ENCODE measurements at regions not wholly inside any gene's neighbourhood (a gene's known extent, or its start where the extent isn't known, plus 50 kb on each side); places are given as distances from the start of the nearest gene placed in this dataset.
"Not testable (repeated sequence)": the region's sequence is repeated elsewhere in the genome, so short reads cannot be mapped to it uniquely, and the experiment has no call there.

DNA sequence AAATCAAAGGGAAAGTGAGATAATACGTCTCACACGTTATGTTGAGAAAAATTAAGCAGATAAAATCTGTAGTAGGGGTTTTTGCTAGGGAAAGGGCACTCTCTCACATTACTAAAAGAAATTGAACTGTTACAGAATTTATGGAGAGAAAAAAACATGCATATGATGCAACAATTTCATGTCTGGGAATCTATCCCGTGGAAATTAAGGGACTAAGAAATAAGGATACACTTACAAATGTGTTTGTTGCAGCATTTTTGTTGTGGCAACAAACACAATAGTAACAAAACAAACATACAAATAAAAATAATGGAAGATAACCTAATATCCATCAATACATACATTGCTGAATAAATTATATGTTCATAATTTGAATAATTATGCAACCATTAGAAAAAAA is 96.3 kb upstream of the ZBED5 start:
- 87% methylated on average over 3 of the region's 3 CpGs for WGBS
- no peak for DNase-seq (ENCODE audit: extremely low spot score)
- TF ChIP-seq POLR2A (IDR thresholded peaks at IDR 0.05; ENCODE audit: low read depth) (no peak), POLR2AphosphoS5 (IDR thresholded peaks at IDR 0.05) (no peak), EP300 (IDR thresholded peaks at IDR 0.05) (no peak)
- TF ChIP-seq, protein P1, sequence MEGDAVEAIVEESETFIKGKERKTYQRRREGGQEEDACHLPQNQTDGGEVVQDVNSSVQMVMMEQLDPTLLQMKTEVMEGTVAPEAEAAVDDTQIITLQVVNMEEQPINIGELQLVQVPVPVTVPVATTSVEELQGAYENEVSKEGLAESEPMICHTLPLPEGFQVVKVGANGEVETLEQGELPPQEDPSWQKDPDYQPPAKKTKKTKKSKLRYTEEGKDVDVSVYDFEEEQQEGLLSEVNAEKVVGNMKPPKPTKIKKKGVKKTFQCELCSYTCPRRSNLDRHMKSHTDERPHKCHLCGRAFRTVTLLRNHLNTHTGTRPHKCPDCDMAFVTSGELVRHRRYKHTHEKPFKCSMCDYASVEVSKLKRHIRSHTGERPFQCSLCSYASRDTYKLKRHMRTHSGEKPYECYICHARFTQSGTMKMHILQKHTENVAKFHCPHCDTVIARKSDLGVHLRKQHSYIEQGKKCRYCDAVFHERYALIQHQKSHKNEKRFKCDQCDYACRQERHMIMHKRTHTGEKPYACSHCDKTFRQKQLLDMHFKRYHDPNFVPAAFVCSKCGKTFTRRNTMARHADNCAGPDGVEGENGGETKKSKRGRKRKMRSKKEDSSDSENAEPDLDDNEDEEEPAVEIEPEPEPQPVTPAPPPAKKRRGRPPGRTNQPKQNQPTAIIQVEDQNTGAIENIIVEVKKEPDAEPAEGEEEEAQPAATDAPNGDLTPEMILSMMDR (IDR thresholded peaks at IDR 0.05) = no peak
- Histone ChIP-seq H3K27ac (replicated peaks in 1 of 4) (no peak overlapping the region), H3K27me3 (no peaks in the 10 kb centered on the region), H3K9me3 (no peaks in the 10 kb centered on the region), H3K36me3 (no peaks in the 10 kb centered on the region), H3K4me1 (no peaks in the 10 kb centered on the region), H3K4me3 (no peak overlapping the region)
- intact Hi-C loops (cut with DNase I) = no loop called here

DNA sequence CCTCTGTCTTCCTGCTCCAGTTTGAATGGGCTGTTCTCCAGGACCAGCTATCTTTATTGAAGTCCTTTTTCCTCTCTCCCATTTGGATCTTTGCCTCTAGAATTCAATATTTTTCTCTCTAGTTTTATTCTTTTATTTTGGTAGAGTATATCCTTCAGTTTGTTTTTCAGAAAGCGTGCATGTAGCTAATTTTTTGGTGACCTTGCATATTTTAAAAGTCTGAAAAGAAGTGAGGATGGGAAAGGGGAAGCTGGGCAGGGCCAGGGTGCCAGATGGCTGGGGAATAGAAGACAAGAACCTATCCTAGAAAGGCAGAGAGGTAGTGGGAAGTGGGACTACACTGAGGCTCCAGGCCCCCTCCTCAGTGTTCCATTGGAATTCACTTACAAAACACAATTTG is 95.0 kb upstream of the ZBED5 start:
- TF ChIP-seq POLR2AphosphoS5 (IDR thresholded peaks at IDR 0.05) (no peak), EP300 (IDR thresholded peaks at IDR 0.05) (no peak), POLR2A (IDR thresholded peaks at IDR 0.05; ENCODE audit: low read depth) (no peak)
- TF ChIP-seq, protein P1 (IDR thresholded peaks at IDR 0.05) = no peak
- no peak for DNase-seq (ENCODE audit: extremely low spot score)
- Histone ChIP-seq H3K36me3 (no peaks in the 10 kb centered on the region), H3K27me3 (no peaks in the 10 kb centered on the region), H3K4me1 (no peaks in the 10 kb centered on the region), H3K4me3 (no peak overlapping the region), H3K27ac (replicated peaks in 1 of 4) (no peak overlapping the region), H3K9me3 (no peaks in the 10 kb centered on the region)
- intact Hi-C loops (cut with DNase I) = no loop called here
- 46% methylated on average over 1 of the region's 1 CpG for WGBS

DNA sequence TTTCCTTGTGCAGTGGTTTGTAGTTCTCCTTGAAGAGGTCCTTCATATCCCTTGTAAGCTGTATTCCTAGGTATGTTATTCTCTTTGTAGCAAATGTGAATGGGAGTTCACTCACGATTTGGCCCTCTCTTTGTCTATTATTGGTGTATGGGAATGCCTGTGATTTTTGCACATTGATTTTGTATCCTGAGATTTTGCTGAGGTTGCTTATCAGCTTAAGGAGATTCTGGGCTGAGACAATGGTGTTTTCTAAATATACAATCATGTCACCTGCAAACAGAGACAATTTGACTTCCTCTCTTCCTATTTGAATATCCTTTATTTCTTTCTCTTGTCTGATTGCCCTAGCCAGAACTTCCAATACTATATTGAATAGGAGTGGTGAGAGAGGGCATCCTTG is 90.1 kb upstream of the ZBED5 start:
- H3K36me3 ChIP-seq; H3K27me3 ChIP-seq; H3K27ac ChIP-seq (replicated peaks in 1 of 4); intact Hi-C loops (cut with DNase I); H3K9me3 ChIP-seq; DNase-seq (ENCODE audit: extremely low spot score); H3K4me3 ChIP-seq: not testable (repeated sequence)
- WGBS = 89% methylated on average over 1 of the region's 1 CpG
- H3K4me1 ChIP-seq = peaks cover 5 to 25% (median 8%) of the 10 kb centered on the region in 4 donors

GRCh38 chr11:10946072-10946471 is 88.2 kb upstream of the ZBED5 start:
- Histone ChIP-seq H3K4me1 (peaks cover 5 to 33% (median 11%) of the 10 kb centered on the region in 4 donors), H3K27me3 (no peaks in the 10 kb centered on the region), H3K27ac (replicated peaks in 1 of 4) (no peak overlapping the region), H3K9me3 (no peaks in the 10 kb centered on the region), H3K4me3 (no peak overlapping the region), H3K36me3 (no peaks in the 10 kb centered on the region)
- intact Hi-C loops (cut with DNase I) = no loop called here
- TF ChIP-seq EP300 (IDR thresholded peaks at IDR 0.05) (no peak), POLR2AphosphoS5 (IDR thresholded peaks at IDR 0.05) (no peak), POLR2A (IDR thresholded peaks at IDR 0.05; ENCODE audit: low read depth) (no peak)
- TF ChIP-seq, protein P1 (IDR thresholded peaks at IDR 0.05) = no peak
- 92% methylated on average over 1 of the region's 1 CpG for WGBS
- no peak for DNase-seq (ENCODE audit: extremely low spot score)

GRCh38 chr11:10945196-10945595 is 87.3 kb upstream of the ZBED5 start:
- TF ChIP-seq EP300 (IDR thresholded peaks at IDR 0.05) = no peak
- H3K27me3 ChIP-seq = no peaks in the 10 kb centered on the region
- DNase-seq (ENCODE audit: extremely low spot score) = no peak
- H3K4me3 ChIP-seq = no peak overlapping the region
- H3K27ac ChIP-seq (replicated peaks in 1 of 4) = no peak overlapping the region
- intact Hi-C loops (cut with DNase I) = no loop called here
- no peaks in the 10 kb centered on the region for H3K9me3 ChIP-seq
- WGBS = 52% methylated on average over 2 of the region's 2 CpGs
- no peaks in the 10 kb centered on the region for H3K36me3 ChIP-seq
- peaks cover 5 to 33% (median 11%) of the 10 kb centered on the region in 4 donors for H3K4me1 ChIP-seq

- H3K27ac ChIP-seq (replicated peaks in 1 of 4) = no peak overlapping the region
- H3K36me3 ChIP-seq = no peaks in the 10 kb centered on the region
- H3K4me3 ChIP-seq = no peak overlapping the region
- no peak for DNase-seq (ENCODE audit: extremely low spot score)
- intact Hi-C loops (cut with DNase I) = no loop called here
- peaks cover 6 to 41% (median 15%) of the 10 kb centered on the region in 4 donors for H3K4me1 ChIP-seq
- H3K27me3 ChIP-seq = no peaks in the 10 kb centered on the region
- TF ChIP-seq, protein P1 (IDR thresholded peaks at IDR 0.05) = no peak
- TF ChIP-seq EP300 (IDR thresholded peaks at IDR 0.05) = no peak
- no peak for TF ChIP-seq POLR2AphosphoS5 (IDR thresholded peaks at IDR 0.05)
- 81% methylated on average over 2 of the region's 2 CpGs for WGBS
- no peaks in the 10 kb centered on the region for H3K9me3 ChIP-seq
Observed at GRCh38 chr11:10943968-10944367, 86.1 kb upstream of the ZBED5 start.

Data from esophagus muscularis mucosa (tissue), 4 donors.